Colonic mucosa (tissue), 4 donors: ENCODE measurements at regions not wholly inside any gene's neighbourhood (a gene's known extent, or its start where the extent isn't known, plus 50 kb on each side); places are given as distances from the start of the nearest gene placed in this dataset.
A peak's percentile ranks its signal among the peaks of the same experiment; 100 is the strongest.

Source experiments
- DNase-seq: peaks from one replicate; pipeline ENCODE4 v3.0.0-alpha.2; 2020
- H3K27ac ChIP-seq: fragments of 200-600 bp; one replicate; pipeline ENCODE4 v1.8.0; 2021
- H3K27me3 ChIP-seq: fragments of 200-600 bp; one replicate; pipeline ENCODE4 v1.8.0; 2021
- H3K36me3 ChIP-seq: fragments of 200-600 bp; one replicate; pipeline ENCODE4 v1.8.0; 2021
- H3K4me1 ChIP-seq: fragments of 200-600 bp; one replicate; pipeline ENCODE4 v1.8.0; 2021; ENCODE audit warnings: mild to moderate bottlenecking
- H3K4me3 ChIP-seq: fragments of 200-600 bp; one replicate; pipeline ENCODE4 v1.8.0; 2021
- H3K9ac ChIP-seq, 2 donors: one replicate each; pipeline ENCODE4 v1.7.0; 2013; ENCODE audit warnings: control low read depth in 2 of 2, low read depth in 2 of 2, low read length in 2 of 2
- H3K9me3 ChIP-seq: fragments of 200-600 bp; one replicate; pipeline ENCODE4 v1.8.0; 2021
- CTCF ChIP-seq: fragments of 200-600 bp; IDR thresholded peaks from one replicate; pipeline ENCODE4 v1.8.0; 2022; ENCODE audit warnings: antibody characterized with exemption, mild to moderate bottlenecking
- intact Hi-C: fragments of 100-400 bp; cut with DNase I; formaldehyde crosslinking; loops from one replicate; pipeline ENCODE4 v1.14.1; 2022
- donor health status: healthy.
- donor health status: DM: no; HTN: no; CAD: no.
- donor health status: DM: no; HTN: no; CAD: no.

GRCh38 chr12:5244513-5244972, 187.4 kb upstream of the NTF3 start:
- Histone ChIP-seq H3K27me3 (no peaks in the 10 kb centered on the region), H3K27ac (no peak overlapping the region), H3K4me3 (no peak overlapping the region), H3K9ac (no peak overlapping the region), H3K36me3 (no peaks in the 10 kb centered on the region), H3K4me1 (peaks cover 6% of the 10 kb centered on the region), H3K9me3 (no peaks in the 10 kb centered on the region)
- intact Hi-C loops: no loop called here
- peak; percentile 64 for DNase-seq
- no peak for TF ChIP-seq CTCF

GRCh38 chr12:5246196-5246595, 185.7 kb upstream of the NTF3 start:
- no peak for DNase-seq
- H3K9ac ChIP-seq: no peak overlapping the region
- H3K9me3 ChIP-seq: no peaks in the 10 kb centered on the region
- no peaks in the 10 kb centered on the region for H3K36me3 ChIP-seq
- H3K4me1 ChIP-seq: peaks cover 6% of the 10 kb centered on the region
- TF ChIP-seq CTCF: no peak
- intact Hi-C loops: no loop called here
- H3K4me3 ChIP-seq: no peak overlapping the region
- H3K27me3 ChIP-seq: no peaks in the 10 kb centered on the region
- no peak overlapping the region for H3K27ac ChIP-seq

GRCh38 chr12:5247144-5247543, 184.8 kb upstream of the NTF3 start:
- Histone ChIP-seq H3K4me1 (peaks cover 6% of the 10 kb centered on the region), H3K9ac (no peak overlapping the region), H3K36me3 (no peaks in the 10 kb centered on the region), H3K4me3 (no peak overlapping the region), H3K27me3 (no peaks in the 10 kb centered on the region), H3K27ac (no peak overlapping the region), H3K9me3 (no peaks in the 10 kb centered on the region)
- DNase-seq: no peak
- intact Hi-C loops: no loop called here
- TF ChIP-seq CTCF: no peak

GRCh38 chr12:5248230-5248629, 183.7 kb upstream of the NTF3 start:
- TF ChIP-seq CTCF: no peak
- no peaks in the 10 kb centered on the region for H3K36me3 ChIP-seq
- H3K4me1 ChIP-seq: peaks cover 6% of the 10 kb centered on the region
- no peaks in the 10 kb centered on the region for H3K9me3 ChIP-seq
- no peaks in the 10 kb centered on the region for H3K27me3 ChIP-seq
- no peak overlapping the region for H3K9ac ChIP-seq
- DNase-seq: no peak
- no peak overlapping the region for H3K4me3 ChIP-seq
- no peak overlapping the region for H3K27ac ChIP-seq
- intact Hi-C loops: no loop called here

GRCh38 chr12:5248999-5249526, 182.8 kb upstream of the NTF3 start:
- intact Hi-C loops: no loop called here
- Histone ChIP-seq H3K4me3 (no peak overlapping the region), H3K9me3 (no peaks in the 10 kb centered on the region), H3K27ac (no peak overlapping the region), H3K27me3 (no peaks in the 10 kb centered on the region), H3K9ac (no peak overlapping the region), H3K4me1 (peaks cover 6% of the 10 kb centered on the region), H3K36me3 (no peaks in the 10 kb centered on the region)
- no peak for TF ChIP-seq CTCF
- no peak for DNase-seq
